HG02642 (cell line): ENCODE measurements at regions not wholly inside any gene's neighbourhood (a gene's known extent, or its start where the extent isn't known, plus 50 kb on each side); places are given as distances from the start of the nearest gene placed in this dataset.

ENCODE experiments used
- ATAC-seq: cut with Tn5 transposase; IDR thresholded peaks from one replicate; pipeline ENCODE4 v1.9.1; 2021; ENCODE audit warnings: mild to moderate bottlenecking; ENCODE audit not compliant: unreplicated experiment, poor library complexity

DNA sequence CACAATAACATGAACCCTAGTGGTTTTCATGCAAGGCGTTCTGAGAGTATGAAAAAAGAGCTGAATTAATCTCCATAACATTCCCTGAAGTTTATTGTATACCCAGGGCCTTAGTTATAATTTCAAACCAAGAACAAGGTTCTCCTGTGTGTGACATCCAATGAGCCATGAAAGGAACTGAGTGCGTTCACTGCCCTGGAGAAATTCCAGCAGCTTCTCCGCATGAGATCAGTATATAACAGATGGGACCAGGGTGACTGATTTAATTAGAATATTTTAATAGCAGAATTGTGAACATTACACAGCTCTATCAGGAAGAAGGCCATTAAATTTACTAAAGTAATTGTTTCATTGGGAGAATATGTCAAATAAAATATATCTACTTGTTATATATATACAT is 1190.5 kb upstream of the SLC10A2 start:
- no peak for ATAC-seq

GRCh38 chr13:104253063-104253680 is 1187.0 kb upstream of the SLC10A2 start:
- ATAC-seq: no peak

GRCh38 chr13:104251931-104252330 is 1185.7 kb upstream of the SLC10A2 start:
- no peak for ATAC-seq

DNA sequence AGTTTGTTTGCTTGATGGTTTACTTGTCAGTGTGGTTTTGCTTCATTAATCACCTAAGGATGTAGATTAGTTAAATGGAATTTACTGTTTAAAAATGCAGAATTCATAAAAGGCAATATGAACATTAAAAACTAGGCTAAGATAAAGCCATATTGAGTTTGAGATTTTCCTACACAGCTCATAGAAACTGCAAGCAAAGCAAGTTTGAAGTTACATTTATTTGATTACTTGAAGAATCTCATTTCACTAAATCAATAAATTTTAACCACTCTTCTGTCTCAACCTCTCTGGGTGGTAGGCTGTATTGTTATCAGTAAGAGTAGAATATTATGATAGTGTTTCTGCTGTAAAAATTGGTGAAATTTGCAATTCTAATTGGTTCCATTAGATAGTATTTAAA is 1180.7 kb upstream of the SLC10A2 start:
- ATAC-seq: no peak

DNA sequence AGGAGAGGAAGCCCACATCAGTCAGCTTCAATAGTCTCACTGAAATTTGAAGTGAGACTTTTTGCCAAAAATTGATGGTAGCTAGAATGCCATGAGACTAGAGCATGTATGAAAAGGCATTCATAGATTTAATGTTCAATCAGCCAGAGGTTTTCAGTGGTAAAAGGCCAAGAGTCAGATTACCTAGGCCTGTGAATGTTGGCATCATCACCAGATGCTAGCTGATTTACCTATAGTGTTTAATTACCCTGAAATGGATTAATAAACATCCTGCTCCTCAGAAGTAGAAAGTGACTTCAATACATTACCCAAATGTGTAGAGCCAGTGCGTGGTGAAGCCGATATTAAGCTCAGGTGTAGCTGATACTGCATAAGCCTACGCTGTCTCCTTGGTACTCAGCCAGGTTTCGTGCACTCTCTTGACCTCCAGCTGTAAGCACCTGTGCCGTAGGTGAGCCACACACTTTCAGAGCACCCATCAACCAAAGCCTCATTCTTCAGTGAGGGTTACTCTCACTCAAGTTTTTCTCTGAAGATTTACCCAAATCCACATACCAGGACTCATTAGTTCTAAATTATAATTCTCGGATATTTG is 1140.3 kb upstream of the SLC10A2 start:
- no peak for ATAC-seq

GRCh38 chr13:104204177-104204576 is 1138.0 kb upstream of the SLC10A2 start:
- ATAC-seq: no peak

GRCh38 chr13:104198801-104199200 is 1132.6 kb upstream of the SLC10A2 start:
- ATAC-seq: no peak

DNA sequence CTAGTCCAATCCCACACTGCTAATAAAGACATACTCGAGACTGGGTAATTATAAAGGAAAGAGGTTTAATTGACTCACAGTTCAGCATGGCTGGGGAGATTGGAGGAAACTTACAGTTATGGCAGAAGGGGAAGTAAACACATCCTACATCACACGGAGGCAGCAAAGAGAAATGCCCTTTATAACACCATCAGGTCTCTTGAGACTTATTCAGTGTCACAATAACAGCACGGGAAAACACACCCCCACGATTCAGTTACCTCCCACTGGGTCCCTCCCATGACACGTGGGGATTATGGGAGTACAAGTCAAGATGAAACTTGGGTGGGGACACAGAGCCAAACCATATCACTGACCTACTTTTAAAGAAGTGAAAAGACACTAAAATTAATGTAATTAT is 1130.4 kb upstream of the SLC10A2 start:
- no peak for ATAC-seq

DNA sequence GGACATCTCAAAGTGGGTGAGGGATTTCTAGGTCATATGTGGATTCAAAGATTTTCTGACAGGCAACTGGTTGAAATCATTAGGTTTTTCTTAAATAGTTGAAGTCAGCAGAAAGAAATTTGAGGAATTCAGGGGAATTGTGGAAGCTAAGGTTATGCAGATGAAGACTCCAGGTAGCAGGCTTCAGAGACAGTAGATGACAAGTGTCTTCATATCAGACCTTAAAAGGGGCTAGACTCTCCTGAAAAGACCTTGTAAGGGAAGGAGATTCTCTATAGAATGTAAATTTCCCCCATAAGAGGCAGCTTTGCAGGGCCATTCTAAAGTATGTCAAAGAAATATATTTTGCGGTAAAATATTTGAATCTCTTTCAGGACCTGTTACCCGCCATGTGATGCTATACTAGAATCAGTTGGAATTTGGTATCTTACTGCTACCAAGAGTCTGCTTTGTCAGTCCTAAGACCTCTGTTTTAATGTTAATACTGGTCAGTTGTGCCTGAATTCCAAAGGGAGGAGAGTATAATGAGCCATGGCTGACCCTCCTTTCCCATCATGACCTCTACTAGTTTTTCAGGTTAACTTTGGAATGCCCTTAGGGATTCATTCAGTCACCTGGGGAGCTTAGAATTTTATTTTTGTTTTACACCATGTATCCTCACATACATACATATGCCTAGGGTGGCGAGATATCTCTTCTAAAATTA is 1115.5 kb upstream of the SLC10A2 start:
- no peak for ATAC-seq

DNA sequence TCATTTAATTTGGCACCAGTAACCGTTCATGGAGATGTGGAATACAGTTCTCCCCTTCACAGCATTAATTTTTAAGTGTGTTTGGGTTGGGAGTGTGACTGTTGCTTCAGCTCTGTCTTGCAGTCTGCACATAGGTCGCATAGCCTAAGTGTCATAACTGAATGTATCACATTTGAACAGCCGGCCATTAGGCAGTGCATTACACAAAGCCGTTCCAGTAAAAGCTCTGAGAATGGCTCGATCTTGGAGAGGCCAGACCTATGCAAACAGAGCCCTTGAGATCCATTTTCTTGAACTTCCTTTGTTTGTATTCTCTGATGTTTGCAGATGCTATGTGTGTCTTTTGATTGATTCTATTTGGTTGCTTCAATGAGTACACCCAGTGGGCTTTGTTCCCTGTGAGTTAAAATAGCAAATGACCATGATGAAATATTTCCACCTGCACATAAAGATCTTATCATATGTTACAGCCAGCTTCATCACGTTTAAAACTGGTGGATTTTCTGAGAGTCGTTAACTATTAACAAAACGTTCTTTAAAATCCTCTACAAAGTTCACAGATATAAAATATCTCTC is 1104.9 kb upstream of the SLC10A2 start:
- ATAC-seq: no peak

- no peak for ATAC-seq
Measured at GRCh38 chr13:104163866-104164630, 1097.8 kb upstream of the SLC10A2 start.

DNA sequence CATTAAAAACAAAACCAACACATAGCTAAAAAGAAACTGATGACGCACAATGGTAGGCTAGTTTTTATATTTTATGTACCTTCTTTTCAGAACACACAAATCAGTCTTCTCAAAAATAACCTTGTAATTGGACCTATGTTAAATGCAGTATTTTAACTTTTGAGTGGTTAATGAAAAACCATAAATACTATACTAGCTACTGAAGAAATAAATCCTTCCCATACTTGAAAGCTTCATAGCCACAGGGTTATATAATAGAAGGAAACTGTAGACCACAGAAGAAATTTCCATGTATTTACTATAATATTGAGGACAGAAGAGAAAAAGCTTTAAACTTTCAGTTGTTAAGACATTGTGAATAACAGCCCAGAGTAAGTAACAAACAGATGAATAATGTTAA is 1094.3 kb upstream of the SLC10A2 start:
- ATAC-seq: no peak

- no peak for ATAC-seq
Measured at GRCh38 chr13:104143760-104144416, 1077.7 kb upstream of the SLC10A2 start.

GRCh38 chr13:104140552-104140951 is 1074.3 kb upstream of the SLC10A2 start:
- no peak for ATAC-seq

GRCh38 chr13:104137416-104137815 is 1071.2 kb upstream of the SLC10A2 start:
- no peak for ATAC-seq

DNA sequence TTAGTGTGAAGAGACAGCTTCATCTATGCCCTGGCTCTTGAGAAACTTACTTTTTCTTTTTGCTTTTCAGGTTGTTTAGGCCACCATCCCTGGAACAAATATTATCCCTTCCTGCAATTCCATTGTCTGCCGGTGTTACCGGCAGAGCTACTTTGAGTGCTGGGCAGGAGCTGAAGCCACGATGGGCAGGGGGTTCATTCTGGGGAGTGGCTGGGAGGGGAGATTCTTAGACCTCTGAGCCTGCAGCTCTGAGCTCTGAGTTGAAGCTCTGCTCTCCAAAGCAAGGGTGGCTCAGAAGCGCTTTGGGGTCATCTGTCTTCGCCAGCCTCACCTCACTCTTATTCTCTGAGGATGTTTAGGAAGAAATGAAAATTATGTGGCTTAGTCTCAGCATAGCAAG is 1066.6 kb upstream of the SLC10A2 start:
- no peak for ATAC-seq

DNA sequence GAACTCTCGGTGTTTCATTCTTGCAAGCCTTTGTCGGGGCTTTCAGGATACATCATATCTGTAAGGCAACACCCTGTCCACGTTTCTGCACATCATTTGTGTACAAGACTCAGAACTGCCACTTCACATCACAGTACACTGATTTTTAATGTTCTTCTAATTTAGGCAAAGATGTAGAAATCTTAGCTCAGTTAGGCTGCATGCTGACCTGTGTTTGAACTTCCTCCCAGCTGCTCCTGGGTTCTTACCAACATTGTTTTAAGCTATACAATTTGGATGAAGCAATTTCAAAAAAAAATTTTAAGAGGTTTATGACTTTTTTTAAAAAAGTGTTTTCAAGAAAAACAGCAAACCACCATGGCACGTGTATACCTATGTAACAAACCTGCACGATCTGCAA is 1047.9 kb upstream of the SLC10A2 start:
- no peak for ATAC-seq

- no peak for ATAC-seq
Measured at GRCh38 chr13:104111031-104111430, 1044.8 kb upstream of the SLC10A2 start.

DNA sequence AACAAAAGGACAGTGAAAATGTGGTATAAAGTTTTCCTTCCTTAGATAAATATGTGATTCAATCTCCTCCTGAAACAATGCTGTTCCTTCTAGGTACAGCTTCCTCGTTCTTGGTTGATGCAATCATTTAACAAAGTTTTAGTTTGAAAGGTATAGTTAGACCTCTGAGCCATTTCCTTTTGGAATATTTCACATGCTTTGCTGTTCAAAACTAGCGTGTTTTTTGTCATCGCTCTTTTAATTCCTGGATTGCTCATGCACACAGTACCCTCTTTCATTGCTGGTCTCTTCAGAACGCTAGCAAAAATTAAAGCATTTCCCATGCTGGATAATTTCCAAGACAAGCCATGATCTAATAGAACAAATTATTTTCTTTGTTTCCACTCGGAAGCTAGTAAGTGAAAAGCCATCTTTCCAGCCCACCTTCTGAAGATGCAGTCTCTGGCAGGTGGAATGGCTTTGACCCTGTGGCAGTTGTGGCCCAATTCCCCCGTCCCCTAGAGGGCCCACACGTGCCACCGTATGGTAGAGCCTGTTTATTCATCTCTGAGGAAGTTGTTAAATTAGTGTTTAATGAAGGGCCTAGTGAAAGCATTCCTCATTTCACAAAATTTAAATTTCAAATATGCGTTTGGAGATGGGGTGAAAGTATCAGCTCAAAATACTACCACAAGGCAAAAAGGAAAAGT is 1040.6 kb upstream of the SLC10A2 start:
- no peak for ATAC-seq
